ENCODE measurements at regions not wholly inside any gene's neighbourhood (a gene's known extent, or its start where the extent isn't known, plus 50 kb on each side); places are given as distances from the start of the nearest gene placed in this dataset.
"Not testable (repeated sequence)": the region's sequence is repeated elsewhere in the genome, so short reads cannot be mapped to it uniquely, and the experiment has no call there.

DNA sequence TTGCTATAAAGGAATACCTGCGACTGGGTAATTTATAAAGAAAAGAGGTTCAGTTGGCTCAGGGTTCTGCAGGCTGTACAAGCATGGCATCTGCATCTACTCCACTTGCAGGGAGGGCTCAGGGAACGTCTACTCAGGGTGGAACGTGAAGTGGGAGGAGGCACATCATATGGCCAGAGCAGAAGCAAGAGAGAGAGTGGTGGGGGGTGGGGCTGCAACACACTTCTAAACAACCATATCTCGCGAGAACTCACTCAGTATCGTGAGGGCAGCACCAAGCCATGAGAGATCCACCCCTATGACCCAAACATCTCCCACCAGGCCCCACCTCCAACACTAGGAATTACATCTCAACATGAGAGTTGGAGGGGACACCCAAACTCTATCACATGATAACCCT lies 109.8 kb upstream of the SCAF8 start:
- intact Hi-C loops (cut with DNase I, micrococcal nuclease) = no loop called here
- ATAC-seq = no peak
- DNase-seq = no peak

- DNase-seq (no peak), ATAC-seq (no peak)
- intact Hi-C loops (cut with DNase I, micrococcal nuclease) = no loop called here
These were observed 109.1 kb upstream of the SCAF8 start for GRCh38 chr6:154624038-154624599.

- ATAC-seq; intact Hi-C loops (cut with DNase I, micrococcal nuclease); DNase-seq: not testable (repeated sequence)
These were observed 108.5 kb upstream of the SCAF8 start for GRCh38 chr6:154624727-154625126.

- ATAC-seq = no peak
- intact Hi-C loops (cut with DNase I, micrococcal nuclease) = no loop called here
- no peak for DNase-seq
These were observed 107.5 kb upstream of the SCAF8 start for GRCh38 chr6:154625721-154626120.

GRCh38 chr6:154629127-154629526 lies 104.1 kb upstream of the SCAF8 start:
- DNase-seq (no peak), ATAC-seq (no peak)
- intact Hi-C loops (cut with DNase I, micrococcal nuclease) = no loop called here

GRCh38 chr6:154632119-154632518 lies 101.1 kb upstream of the SCAF8 start:
- intact Hi-C loops (cut with DNase I, micrococcal nuclease) = no loop called here
- no peak for DNase-seq

DNA sequence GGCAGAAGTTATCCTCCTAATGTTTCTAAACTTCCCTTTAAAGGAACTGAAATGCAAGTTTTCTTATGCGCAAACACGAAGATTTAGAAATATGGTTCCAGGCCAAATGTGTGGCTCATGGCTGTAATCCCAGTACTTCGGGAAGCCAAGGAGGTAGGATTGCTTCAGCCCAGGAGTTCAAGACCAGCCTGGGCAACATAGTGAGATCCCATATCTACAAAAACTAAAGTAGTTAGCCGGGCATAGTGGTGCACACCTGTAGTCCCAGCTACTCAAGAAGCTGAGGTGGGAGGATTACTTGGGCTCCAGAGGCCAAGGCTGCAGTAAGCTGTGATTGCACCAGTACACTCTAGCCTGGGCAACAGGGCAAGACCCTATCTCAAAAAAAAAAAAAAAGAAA lies 95.8 kb upstream of the SCAF8 start:
- ATAC-seq = no peak
- intact Hi-C loops (cut with DNase I, micrococcal nuclease) = no loop called here
- DNase-seq = no peak

More at GRCh38 chr6:154632119-154632518, 101.1 kb upstream of the SCAF8 start:
- no peak for ATAC-seq

DNA sequence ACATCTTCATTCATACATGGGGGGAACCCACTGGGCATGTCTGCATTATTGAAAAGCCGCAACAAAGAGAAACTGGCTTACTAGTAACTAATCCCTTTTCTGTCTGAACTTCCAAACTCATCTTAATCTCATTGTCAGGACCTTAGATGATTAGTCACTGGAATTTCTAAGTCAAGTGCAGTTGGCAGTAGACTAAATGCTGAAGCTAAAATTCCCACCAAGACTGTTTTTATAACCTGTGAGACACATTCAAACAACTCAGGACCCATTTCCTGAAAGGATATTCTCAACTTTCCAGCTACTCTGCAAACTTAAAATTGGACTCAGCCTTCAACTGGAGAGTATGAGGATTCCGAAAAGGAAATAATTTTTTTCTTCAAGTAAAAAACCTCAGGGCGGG lies 94.8 kb upstream of the SCAF8 start:
- no peak for DNase-seq
- intact Hi-C loops (cut with DNase I, micrococcal nuclease) = no loop called here
- no peak for ATAC-seq

- intact Hi-C loops (cut with DNase I, micrococcal nuclease); ATAC-seq; DNase-seq: not testable (repeated sequence)
These were observed 94.0 kb upstream of the SCAF8 start for GRCh38 chr6:154639196-154639595.

- intact Hi-C loops (cut with DNase I, micrococcal nuclease) = no loop called here
- no peak for ATAC-seq
- DNase-seq = no peak
These were observed 84.9 kb upstream of the SCAF8 start for GRCh38 chr6:154648188-154648887.

DNA sequence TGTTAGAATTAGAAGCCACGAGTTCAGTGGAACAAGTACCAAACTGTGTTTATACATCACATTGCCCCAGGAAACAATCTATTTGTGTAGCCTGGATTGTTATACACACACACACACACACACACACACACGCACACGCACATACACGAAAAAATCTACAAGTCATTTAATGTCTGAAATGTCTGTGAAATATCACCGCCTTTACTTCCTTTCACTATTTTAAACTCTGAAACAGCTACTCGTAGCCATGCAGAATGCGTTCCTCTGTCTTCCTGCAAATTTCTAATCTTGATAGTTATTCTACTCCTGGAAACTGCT lies 84.4 kb upstream of the SCAF8 start:
- no peak for DNase-seq
- ATAC-seq = no peak
- intact Hi-C loops (cut with DNase I, micrococcal nuclease) = no loop called here

DNA sequence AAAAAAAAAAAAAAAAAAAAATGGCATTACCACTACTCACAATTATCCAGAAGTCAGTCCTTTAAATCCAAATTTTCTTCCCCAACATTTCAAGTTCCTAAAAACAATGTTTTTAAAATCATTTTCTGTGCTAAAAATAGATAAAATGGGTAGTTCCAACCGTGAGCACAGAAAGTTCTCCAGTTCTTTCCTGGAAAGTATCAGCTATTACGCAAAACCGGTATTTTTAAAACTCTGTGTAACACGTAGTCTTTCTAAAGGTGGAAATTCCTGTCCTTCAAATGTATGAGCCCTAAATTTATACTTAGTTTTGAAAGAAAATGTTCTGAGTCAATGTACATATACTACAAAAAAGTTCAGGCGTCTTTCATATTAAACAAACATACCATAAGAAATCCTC lies 83.5 kb upstream of the SCAF8 start:
- DNase-seq (no peak), ATAC-seq (no peak)
- intact Hi-C loops (cut with DNase I, micrococcal nuclease) = no loop called here

GRCh38 chr6:154650351-154650750 lies 82.9 kb upstream of the SCAF8 start:
- ATAC-seq = no peak
- no peak for DNase-seq
- intact Hi-C loops (cut with DNase I, micrococcal nuclease) = no loop called here

DNA sequence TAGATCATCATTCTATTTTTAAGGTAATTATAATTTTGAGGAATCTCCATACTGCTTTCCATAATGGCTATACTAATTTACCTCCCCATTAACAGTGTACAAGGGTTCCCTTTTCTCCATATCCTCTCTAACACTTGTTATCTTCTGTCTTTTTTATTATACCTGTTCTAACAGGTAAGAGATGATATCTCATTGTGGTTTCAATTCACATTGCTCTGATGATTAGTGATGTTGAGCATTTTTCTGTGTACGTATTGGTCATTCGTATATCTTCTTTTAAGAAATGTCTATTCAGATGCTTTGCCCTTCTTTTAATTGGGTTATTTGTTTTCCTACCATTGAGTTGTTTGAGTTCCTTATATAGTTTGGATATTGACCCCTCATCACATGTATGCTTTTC lies 81.6 kb upstream of the SCAF8 start:
- no peak for ATAC-seq
- intact Hi-C loops (cut with DNase I, micrococcal nuclease) = no loop called here
- DNase-seq = no peak

DNA sequence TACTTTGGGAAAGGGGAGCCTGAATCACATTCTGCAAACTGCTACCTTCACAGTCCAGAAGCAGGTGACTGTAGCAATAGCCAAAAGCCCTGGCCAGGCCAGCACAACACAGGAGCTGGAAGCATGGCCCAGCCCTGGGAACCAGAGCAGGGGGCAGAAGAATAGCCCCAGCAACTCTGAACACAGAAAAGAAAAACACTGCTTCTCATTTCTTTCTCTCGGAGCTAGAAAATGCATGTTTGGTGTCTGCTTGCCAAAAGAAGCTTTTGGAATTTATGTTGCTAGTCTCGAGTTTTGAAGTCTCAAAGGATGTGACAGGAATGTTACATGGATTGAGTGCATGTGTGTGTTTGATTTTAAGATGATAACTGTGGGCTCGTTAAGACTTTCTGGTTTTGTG lies 79.8 kb upstream of the SCAF8 start:
- intact Hi-C loops (cut with DNase I, micrococcal nuclease) = no loop called here
- no peak for DNase-seq
- no peak for ATAC-seq

GRCh38 chr6:154653853-154654252 lies 79.4 kb upstream of the SCAF8 start:
- DNase-seq (no peak), ATAC-seq (peak; percentile 63)
- intact Hi-C loops (cut with DNase I, micrococcal nuclease) = no loop called here

GRCh38 chr6:154656660-154657059 lies 76.6 kb upstream of the SCAF8 start:
- ATAC-seq = no peak
- intact Hi-C loops (cut with DNase I, micrococcal nuclease) = no loop called here
- no peak for DNase-seq

- intact Hi-C loops (cut with DNase I, micrococcal nuclease) = no loop called here
- DNase-seq = no peak
- ATAC-seq = no peak
These were observed 71.4 kb upstream of the SCAF8 start for GRCh38 chr6:154661768-154662167.

- intact Hi-C loops (cut with DNase I, micrococcal nuclease) = no loop called here
- ATAC-seq (no peak), DNase-seq (no peak)
These were observed 68.9 kb upstream of the SCAF8 start for GRCh38 chr6:154664287-154664686.

- DNase-seq = no peak
- intact Hi-C loops (cut with DNase I, micrococcal nuclease) = no loop called here
These were observed 65.1 kb upstream of the SCAF8 start for GRCh38 chr6:154668156-154668555.

GRCh38 chr6:154672086-154672485 lies 61.1 kb upstream of the SCAF8 start:
- intact Hi-C loops (cut with DNase I, micrococcal nuclease) = loop anchor here in 1 of 2 donors (10.0 kb wide), 2 partner anchors 503 to 507 kb away; no protein-coding TSS in a partner anchor

More at GRCh38 chr6:154668156-154668555, 65.1 kb upstream of the SCAF8 start:
- no peak for ATAC-seq

More at GRCh38 chr6:154672086-154672485, 61.1 kb upstream of the SCAF8 start:
- DNase-seq (no peak), ATAC-seq (no peak)
